HG02759 (cell line): ENCODE measurements at regions not wholly inside any gene's neighbourhood (a gene's known extent, or its start where the extent isn't known, plus 50 kb on each side); places are given as distances from the start of the nearest gene placed in this dataset.

Experiments
- ATAC-seq: cut with Tn5 transposase; IDR thresholded peaks from one replicate; pipeline ENCODE4 v1.9.1; 2021; ENCODE audit warnings: mild to moderate bottlenecking, moderate library complexity; ENCODE audit not compliant: unreplicated experiment

DNA sequence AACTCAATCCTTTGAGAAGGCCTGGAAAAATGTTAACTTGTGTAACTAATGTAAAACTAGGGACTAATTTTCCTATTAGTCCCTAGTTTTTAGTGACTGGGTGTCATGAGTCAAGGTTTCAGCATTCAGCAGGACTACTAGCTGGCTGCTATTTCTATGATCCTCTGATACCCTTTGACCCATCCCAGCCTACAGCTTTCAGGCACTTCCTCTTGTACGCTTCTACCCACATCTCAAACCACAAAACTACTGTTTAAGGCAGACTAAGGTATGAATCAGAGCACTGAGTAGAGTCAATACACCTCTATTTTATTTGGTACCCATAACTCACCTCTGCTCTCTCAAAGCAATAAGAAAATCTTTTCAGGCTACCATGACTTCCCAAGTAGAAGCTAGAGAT is 809.6 kb downstream of the PDHA2 start:
- no peak for ATAC-seq

DNA sequence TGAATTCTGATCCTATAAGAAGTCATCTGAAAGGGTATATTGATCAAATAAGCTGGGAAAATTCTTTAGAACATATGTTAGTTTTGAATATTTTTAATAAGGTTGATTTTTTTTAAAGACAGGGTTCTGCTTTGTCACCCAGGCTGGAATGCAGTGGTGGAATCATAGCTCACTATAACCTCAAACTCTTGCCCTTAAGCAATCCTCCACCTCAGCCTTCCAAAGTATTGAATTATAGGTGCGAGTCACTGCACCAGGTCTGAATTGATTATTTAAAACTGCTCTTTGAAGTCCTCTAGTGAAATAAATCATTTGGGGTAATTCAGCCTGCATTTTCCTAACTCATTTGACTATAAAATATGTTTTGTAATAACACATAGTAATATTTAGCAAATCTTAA is 812.3 kb downstream of the PDHA2 start:
- no peak for ATAC-seq

DNA sequence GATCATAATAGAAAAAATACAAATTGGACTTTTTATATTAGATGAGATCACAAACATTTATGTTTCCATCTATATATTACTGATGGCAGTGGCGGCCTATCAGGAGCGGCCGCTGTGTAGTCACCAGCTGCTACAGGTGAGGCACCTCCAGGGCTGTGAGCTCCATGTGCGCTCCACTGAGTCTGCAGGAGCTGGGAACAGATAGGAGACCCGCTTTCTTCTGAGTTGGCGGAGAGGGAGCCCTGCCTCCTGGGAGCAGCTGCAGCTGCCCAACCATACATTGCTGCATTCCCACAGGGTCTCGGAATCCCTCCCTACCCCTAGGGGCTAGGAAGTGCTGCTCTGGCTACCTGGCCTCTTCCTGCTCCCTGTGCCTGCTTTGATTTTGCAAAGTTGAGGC is 812.9 kb downstream of the PDHA2 start:
- no peak for ATAC-seq

DNA sequence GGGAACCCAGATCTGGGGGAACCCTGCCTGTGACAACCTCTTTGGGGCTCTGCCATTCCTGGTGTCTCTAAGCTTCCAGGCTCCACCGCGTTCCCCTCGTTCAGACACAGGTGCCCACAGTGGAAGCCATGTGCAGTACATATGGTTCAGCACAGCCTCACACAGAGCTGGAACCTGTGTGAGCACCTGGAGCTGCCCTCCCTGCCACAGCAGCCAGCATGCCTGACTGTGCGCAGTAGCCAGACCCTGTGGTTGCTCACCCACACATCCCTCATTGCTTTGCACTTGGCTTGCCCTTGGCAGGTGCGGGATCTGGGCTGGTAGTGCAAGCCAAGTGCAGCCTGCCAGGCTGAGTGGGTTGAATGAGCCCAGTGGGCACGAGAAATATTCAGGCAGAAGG is 814.2 kb downstream of the PDHA2 start:
- no peak for ATAC-seq

DNA sequence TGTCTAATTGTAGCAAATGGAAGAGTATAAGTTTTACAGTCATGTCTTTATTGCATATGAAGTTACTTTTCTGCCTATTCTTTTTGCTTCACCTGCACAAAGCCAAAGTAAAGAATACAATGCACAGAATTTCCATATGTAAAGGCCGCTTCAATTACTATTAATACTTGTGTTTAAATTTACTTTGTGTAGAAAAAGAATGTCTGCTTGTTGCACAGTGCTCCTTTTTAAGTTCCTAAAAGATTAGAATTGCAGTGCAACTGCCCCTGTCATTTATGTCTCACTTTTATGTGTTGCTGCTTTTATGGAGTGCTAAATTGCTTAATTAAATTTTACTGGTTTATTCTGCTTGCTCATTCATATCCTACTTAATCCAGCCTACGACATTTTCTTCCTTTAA is 830.5 kb downstream of the PDHA2 start:
- ATAC-seq, result no peak

DNA sequence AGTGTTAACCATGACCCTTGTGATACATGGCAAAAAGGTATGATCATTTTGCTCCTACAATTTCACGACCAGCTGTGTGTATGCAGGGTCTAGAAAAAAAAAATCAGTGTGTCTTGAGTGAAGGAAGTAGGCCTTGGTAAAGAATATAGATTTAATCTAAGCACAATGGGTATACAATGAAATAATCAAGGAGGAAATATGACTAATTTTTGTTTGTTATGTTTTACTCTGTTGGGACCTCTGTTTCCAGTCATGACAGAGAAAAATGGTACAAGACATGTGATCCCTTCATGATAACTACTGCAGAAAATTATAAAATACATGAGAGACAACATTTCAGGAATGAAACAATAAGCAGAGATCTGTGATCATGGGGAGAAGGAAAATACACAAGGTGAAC is 835.5 kb downstream of the PDHA2 start:
- no peak for ATAC-seq

DNA sequence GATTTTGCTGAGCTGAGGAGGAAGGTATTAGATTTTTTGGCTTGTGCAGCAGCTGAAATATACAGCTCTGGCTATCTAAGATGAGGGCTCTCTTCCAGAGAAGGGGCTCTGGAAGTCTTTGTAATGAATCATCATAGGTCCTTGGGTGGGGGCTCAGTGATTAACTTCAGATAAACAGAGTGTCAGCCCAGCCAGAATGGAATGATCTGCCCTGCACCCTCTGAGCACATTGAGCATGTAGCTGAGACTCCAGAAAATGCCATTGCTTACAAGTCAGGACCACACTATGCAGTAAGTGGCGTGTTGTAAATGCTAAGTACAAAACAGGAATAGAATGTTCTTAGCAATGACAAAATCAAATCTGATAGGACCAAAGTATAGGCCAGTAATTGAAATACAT is 836.0 kb downstream of the PDHA2 start:
- ATAC-seq, result no peak

DNA sequence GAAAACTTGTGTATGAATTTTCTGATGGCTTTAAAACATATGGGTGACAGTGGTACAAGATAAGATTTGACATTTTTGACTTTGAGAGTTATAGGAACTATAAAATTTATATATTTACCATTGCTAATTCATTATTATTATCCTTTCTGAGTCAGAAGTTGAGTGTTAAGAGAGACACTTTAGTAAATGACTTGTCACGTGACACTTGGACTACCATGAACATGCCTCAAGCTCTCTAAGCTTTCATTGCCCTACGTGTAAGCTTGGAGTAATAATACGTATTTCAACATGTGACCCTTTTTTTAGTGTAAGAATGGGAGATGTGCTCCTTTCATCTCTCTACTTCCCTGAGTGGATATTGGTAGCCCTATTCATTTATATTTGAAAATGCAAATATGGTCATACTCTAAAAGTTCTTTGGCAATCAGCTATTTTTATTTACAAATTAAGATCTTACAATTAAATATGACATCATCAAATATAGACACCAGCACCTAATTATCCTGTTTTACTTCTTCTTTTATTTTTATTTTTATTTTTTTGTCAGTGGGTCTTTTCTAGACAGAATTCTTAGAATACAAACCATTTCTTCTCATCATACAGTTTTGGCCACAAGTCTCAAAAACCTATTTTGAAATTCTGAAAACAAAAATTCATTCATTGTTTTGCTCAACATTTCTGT is 837.0 kb downstream of the PDHA2 start:
- ATAC-seq, result no peak

DNA sequence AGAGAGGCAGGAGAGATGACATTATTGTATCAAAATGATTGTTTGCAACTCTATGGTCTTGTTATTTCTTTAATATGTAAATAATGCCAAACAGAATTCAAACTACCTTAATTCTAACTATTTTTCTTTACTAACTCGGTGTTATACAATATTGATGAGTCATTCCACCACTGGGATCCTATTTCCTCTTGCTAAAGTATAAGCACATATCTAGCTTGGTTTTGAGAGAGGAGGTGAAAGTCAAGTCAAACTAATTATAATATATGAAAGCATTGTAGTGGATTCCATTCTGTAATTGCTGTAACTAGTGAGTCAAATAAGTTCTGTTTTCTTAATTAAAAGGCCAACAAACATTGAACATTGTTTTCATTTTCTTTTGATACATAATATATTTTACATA is 837.6 kb downstream of the PDHA2 start:
- no peak for ATAC-seq

DNA sequence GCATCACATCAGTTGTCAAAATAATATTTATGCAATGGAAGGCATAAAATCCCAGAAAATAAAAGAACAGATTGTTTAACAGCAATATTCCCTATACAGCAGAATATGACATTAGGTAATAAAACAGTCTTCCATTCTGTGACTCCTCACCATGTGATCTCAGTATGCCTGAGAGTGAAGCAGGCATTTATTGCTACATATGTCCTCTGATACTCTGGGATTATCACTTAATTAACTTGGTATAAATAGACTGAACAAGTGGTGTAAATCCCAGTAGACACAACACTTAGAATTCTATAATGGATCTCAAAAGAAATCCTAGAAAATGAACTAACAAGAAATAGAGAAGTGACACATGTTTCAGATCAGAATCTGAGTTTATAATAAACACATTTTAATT is 841.3 kb downstream of the PDHA2 start:
- no peak for ATAC-seq

DNA sequence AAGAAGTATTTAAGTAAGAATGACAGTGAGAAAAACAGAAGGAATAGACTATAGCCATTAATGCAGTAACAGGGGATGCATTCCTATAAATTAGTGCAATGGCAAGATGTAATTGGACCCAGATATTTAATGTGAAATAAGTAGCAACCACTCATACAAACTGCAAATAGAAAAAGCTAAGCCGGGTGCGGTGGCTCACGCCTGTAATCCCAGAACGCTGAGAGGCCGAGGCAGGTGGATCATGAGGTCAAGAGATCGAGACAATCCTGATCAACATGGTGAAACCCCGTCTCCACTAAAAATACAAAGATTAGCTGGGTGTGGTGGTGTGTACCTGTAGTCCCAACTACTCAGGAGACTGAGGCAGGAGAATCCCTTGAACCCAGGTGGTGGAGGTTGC is 845.8 kb downstream of the PDHA2 start:
- ATAC-seq, result no peak

DNA sequence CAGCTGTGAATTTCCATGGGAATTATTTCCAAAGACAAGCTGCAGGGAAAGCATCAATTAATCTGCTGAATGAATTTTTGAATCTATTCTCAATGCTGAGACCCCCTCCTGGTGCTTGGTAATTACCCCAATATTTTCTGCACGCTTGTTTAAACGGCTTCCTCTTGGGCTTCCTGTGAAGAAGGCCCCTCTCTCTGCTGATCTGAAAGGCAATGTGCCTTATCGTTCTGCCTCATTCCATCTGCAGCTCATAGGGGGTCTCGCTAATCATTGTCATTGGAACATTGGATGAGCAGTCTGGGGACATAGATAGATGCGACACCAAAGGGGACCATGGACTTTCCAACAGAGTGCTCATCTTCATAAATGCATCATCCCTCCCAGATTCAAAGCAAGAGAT is 851.6 kb downstream of the PDHA2 start:
- ATAC-seq, result no peak

DNA sequence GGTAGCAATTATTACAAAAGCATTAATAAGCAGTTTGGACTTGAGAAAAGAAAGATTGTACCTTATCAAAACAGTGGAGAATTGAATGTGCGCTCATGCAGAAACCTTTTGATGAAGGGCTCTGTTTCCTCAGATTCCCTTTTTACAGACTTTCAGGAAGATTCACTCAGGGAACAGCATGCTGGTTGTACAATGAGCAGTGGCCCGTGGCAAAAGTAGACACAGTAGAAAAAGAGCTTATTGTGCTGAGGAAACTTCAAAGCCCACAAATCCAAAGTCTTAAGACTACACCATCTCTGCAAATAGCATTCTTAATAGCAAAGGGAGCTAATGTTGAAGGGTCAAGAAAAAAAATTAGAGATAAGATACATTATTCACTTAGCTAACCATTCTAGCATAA is 858.9 kb downstream of the PDHA2 start:
- ATAC-seq, result no peak

DNA sequence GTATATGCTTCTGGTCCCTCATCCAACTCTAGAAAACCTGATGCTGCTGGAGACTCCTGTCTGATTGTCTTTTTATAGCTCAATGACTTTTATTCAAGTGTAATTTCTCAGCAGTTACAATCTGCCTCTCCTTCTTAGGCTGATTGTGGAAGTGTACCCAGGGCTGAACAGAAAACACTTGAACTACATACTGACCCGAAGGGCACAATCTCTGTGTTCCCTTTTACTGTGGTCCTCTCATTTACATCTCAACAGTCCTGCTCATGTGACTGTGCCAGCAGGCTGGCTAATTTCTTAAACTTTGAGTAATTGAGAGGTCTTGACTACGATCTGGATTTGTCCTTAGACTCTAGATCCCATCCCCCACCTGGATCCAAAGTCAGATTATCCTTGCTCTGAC is 863.4 kb downstream of the PDHA2 start:
- no peak for ATAC-seq

DNA sequence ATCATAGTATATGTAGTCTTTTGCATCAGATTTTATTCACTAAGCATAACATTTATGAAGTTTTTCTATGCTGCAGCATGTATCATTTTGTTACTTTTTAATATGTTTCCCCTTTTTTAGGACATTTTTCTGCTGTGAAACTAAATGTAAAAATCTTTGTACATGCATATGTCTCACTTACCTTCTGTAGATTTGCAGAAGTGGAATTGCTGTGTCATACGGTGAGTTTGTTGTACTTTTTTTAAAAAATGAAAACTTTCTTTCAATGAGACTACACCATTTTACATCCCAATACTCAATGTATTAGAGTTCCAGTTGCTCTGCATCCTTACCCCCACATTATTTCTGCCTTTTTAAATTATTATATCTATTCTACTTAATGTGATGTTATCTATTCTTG is 868.9 kb downstream of the PDHA2 start:
- ATAC-seq, result no peak

DNA sequence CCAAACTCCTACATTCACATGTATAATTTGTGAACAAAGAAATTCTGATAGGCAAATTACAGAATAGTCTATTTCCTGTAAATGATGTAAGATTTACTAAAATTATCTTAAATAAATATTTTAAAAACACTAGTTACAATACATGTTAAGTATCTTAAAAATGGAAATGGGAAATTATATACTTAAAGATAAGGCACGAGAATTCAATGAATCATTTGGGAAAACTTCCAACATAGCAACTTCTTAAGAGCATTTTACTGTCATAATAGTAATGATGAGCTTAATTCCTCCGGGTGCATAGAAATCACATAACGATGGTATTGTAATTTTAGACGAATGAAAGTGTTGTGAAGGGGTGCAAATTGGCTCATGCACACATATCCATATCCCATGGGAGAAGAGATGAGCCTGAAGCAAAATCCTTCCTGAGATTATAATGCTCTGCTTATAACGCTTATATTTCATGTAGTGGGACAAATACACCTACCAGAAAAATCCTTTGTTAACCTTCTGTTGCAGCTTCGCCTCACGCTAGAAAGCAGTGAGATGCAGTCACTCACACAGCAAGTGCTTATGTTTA is 873.5 kb downstream of the PDHA2 start:
- no peak for ATAC-seq

DNA sequence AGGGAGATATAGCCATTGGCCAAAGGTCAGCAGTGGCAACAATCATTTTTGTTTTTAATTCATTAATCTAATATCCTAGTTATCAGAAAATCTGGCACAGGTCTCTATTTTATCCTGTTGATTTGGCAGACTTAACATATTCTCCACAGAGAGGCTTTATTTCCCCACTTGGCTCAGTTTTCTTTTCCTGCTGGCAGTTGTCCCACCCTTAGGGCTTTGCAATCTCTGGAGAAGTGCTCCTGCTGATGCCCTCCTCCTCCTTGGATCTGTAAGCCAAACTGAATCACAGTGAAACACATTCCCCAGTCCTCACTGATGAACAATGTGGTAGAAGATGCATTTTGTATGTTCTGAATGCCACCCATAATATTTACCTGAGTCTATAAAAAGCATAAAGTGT is 889.7 kb downstream of the PDHA2 start:
- no peak for ATAC-seq

DNA sequence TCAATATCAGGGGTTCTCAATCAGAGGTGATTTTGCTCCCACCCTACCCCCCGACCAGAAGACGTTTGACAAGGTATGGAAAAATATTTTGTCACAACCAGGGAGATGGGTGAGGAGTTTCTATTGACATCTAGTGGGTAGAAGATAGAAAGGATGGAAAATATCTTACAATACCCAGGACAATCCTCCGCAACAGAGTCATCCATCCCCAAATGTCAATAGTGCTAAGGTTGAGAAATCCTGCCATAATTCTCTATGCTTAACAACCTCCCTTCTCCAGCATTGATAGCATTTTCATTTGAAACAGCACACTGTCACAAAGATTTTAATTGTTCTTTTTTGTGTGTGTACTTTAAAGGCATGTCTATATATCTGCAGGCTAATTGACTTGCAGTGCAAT is 890.5 kb downstream of the PDHA2 start:
- ATAC-seq, result no peak

DNA sequence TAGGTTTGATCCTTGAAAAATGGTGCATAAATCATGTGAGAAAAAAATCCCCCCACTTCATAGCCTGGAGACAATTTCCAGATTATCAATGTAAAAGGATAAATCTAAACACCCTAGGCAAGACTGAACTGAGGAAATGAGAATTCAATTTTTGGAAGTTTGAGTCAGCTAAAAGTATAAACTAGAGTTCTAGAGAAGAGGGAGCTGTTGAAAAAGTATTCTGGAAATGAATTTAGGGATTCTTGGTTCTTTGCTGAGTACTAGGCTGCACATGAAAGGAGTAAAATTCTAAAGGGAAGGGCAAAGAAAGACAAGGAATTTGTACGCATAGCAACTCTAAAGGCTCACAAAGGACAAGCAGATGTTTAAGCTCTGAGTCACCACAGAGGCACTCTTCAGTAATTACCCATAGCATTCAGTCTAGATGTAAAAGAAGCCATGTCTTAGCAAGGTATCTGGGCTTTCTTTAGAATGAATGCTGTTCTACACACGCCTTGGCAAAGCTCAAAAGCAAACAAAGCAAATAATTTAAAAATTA is 896.5 kb downstream of the PDHA2 start:
- ATAC-seq, result no peak

DNA sequence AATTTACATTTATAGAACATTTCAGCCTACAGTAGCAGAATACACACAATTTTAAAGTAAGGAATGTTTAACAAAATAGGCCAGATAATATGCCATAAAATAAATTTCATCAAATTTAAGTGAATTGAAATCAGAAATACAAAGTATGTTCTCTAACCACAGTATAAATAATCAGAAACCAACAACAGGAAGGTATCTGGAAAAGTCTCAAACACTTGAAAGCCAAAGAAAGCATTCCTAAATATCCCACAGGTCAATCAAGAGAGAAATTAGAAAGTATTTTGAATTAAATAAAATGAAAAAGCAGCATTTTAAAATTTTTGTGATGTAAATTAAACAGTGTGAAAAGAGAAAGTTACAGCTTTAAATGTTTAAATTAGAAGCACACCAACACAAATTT is 899.2 kb downstream of the PDHA2 start:
- ATAC-seq, result no peak

DNA sequence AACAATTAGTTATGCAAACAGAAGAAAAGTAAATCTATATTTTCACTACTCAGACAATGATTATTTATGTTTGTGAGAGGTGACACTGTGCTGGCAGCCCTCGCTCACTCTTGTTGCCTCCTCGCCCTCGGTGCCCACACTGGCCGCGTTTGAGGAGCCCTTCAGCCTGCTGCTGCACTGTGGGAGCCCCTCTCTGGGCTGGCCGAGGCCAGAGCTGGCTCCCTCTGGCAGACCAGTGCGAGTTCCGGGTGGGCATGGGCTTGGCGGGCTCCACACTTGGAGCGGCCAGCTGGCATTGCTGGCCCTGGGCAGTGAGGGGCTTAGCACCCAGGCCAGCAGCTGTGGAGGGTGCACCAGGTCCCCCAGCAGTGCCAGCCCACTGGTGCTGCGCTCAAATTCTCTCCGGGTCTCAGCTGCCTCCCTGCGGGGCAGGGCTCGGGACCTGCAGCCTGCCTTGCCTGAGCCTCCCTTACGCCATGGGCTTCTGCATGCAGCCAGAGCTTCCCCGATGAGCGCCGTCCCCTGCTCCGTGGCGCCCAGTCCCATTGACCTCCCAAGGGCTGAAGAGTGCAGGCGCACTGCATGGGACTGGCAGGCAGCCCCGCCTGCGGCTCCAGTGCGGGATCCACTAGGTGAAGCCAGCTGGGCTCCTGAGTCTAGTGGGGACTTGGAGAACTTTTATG is 902.6 kb downstream of the PDHA2 start:
- no peak for ATAC-seq

DNA sequence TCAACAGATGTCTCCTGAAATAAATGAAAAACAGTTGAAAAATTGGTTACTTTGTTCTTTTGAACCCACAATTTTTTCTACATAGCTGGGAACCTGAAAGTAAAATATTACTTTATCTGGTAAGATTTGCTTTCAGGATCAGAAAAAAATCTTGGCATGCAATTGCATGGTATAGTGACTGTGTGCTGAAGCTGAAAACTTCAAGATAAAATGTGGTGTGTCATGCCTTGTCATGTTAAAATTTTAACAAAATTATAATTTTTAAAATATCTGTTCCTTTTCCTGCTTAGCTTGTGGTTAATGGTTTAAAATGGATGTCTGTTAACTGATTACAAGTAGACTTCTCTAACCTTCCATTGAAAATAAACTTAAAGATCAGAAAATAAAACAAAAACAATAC is 904.8 kb downstream of the PDHA2 start:
- no peak for ATAC-seq
